Astrocyte (in vitro differentiated cells and primary cell): ENCODE measurements at regions not wholly inside any gene's neighbourhood (a gene's known extent, or its start where the extent isn't known, plus 50 kb on each side); places are given as distances from the start of the nearest gene placed in this dataset.

Experiments
- DNase-seq: peaks from one replicate; pipeline ENCODE4 v3.0.0-alpha.2; 2010; ENCODE audit warnings: low read depth
- FAIRE-seq: peaks from 2 replicates; lab custom pipeline; 2011; peaks lifted over from hg19 to GRCh38; lab: Jason Lieb, UNC
- H2AFZ ChIP-seq: 2 replicates; pipeline ENCODE4 v1.6.0; 2012; ENCODE audit warnings: low read depth, low read length, inconsistent platforms
- H3K27ac ChIP-seq: 2 replicates; pipeline ENCODE4 v1.5.1; 2011; ENCODE audit warnings: low read depth, low read length, inconsistent platforms
- H3K27me3 ChIP-seq: 2 replicates; pipeline ENCODE4 v1.6.0; 2011; ENCODE audit warnings: low read length, inconsistent platforms; ENCODE audit not compliant: insufficient read depth
- H3K36me3 ChIP-seq: 2 replicates; pipeline ENCODE4 v1.5.1; 2011; ENCODE audit warnings: low read length, inconsistent platforms; ENCODE audit not compliant: insufficient read depth
- H3K4me1 ChIP-seq: 2 replicates; pipeline ENCODE4 v1.5.1; 2011; ENCODE audit warnings: low read length, inconsistent platforms; ENCODE audit not compliant: insufficient read depth
- H3K4me2 ChIP-seq: 2 replicates; pipeline ENCODE4 v1.6.0; 2012; ENCODE audit warnings: low read length, inconsistent platforms
- H3K4me3 ChIP-seq: 2 replicates; pipeline ENCODE4 v1.5.1; 2011; ENCODE audit warnings: low read depth, mild to moderate bottlenecking, low read length, inconsistent platforms; ENCODE audit not compliant: insufficient read depth
- H3K79me2 ChIP-seq: 2 replicates; pipeline ENCODE4 v1.6.0; 2012; ENCODE audit warnings: mild to moderate bottlenecking, low read length, inconsistent platforms; ENCODE audit not compliant: insufficient read depth
- H3K9ac ChIP-seq: 2 replicates; pipeline ENCODE4 v1.6.0; 2012; ENCODE audit warnings: mild to moderate bottlenecking, low read length, inconsistent platforms
- H3K9me3 ChIP-seq: 2 replicates; pipeline ENCODE4 v1.5.1; 2012; ENCODE audit warnings: low read depth, mild to moderate bottlenecking, low read length, inconsistent platforms; ENCODE audit not compliant: insufficient read depth
- H4K20me1 ChIP-seq: 2 replicates; pipeline ENCODE4 v1.6.0; 2012; ENCODE audit warnings: low read length, inconsistent platforms; ENCODE audit not compliant: insufficient read depth
- H3K27ac Mint-ChIP-seq: one replicate; pipeline ENCODE4 v1.8.0; 2021; ENCODE audit warnings: mild to moderate bottlenecking, mixed read lengths; ENCODE audit not compliant: unreplicated experiment
- H3K27me3 Mint-ChIP-seq: one replicate; pipeline ENCODE4 v1.8.0; 2021; ENCODE audit warnings: low read depth, mixed read lengths; ENCODE audit not compliant: unreplicated experiment
- H3K36me3 Mint-ChIP-seq: one replicate; pipeline ENCODE4 v1.8.0; 2021; ENCODE audit warnings: low read depth, mixed read lengths; ENCODE audit not compliant: unreplicated experiment
- H3K4me1 Mint-ChIP-seq: one replicate; pipeline ENCODE4 v1.8.0; 2021; ENCODE audit warnings: low read depth, mixed read lengths; ENCODE audit not compliant: unreplicated experiment
- H3K4me3 Mint-ChIP-seq: one replicate; pipeline ENCODE4 v1.8.0; 2021; ENCODE audit warnings: mild to moderate bottlenecking, moderate library complexity, mixed read lengths; ENCODE audit not compliant: unreplicated experiment
- H3K9me3 Mint-ChIP-seq: one replicate; pipeline ENCODE4 v1.8.0; 2021; ENCODE audit warnings: mild to moderate bottlenecking, mixed read lengths; ENCODE audit not compliant: unreplicated experiment
- EZH2 ChIP-seq: IDR thresholded peaks from 2 replicates; pipeline ENCODE4 v1.6.1; 2012; ENCODE audit warnings: mild to moderate bottlenecking, low read length, inconsistent platforms; ENCODE audit not compliant: insufficient read depth
- TF ChIP-seq, protein P1 (sequence below): IDR thresholded peaks from 2 replicates; pipeline ENCODE4 v1.5.1; 2011; ENCODE audit warnings: low read depth, mild to moderate bottlenecking, inconsistent platforms, low read length, moderate library complexity; ENCODE audit not compliant: insufficient read depth

DNA sequence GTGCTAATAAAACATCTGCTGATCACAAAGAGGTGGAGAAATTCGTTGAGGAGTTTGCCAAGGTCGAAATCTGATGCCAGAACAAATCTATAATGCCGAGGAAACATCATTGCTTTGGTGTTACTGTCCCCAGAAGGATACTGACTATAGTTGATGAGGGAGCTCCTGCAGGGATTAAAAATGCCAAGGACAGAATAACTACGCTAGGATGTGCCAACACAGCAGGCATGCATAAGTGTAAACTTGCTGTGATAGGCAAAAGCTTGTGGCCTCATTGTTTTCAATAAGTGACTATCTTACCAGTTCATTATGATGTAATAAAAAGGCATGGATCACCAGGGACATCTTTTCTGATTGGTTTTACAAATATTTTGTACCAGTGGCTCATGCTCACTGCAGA, 66.8 kb upstream of the ADCY2 start:
- FAIRE-seq: no peak
- no peak overlapping the region for H3K4me3 ChIP-seq
- no peaks in the 10 kb centered on the region for H3K36me3 ChIP-seq
- H3K27ac ChIP-seq: no peak overlapping the region
- Mint-ChIP-seq H3K4me3 (no peak overlapping the region), H3K36me3 (no peaks in the 10 kb centered on the region), H3K27me3 (no peaks in the 10 kb centered on the region), H3K9me3 (no peaks in the 10 kb centered on the region), H3K27ac (no peak overlapping the region), H3K4me1 (peaks cover 19% of the 10 kb centered on the region)
- no peaks in the 10 kb centered on the region for H3K9me3 ChIP-seq
- no peak overlapping the region for H3K9ac ChIP-seq
- H2AFZ ChIP-seq: no peak overlapping the region
- peaks cover 7% of the 10 kb centered on the region for H3K4me1 ChIP-seq
- H3K27me3 ChIP-seq: no peaks in the 10 kb centered on the region
- TF ChIP-seq, protein P1, sequence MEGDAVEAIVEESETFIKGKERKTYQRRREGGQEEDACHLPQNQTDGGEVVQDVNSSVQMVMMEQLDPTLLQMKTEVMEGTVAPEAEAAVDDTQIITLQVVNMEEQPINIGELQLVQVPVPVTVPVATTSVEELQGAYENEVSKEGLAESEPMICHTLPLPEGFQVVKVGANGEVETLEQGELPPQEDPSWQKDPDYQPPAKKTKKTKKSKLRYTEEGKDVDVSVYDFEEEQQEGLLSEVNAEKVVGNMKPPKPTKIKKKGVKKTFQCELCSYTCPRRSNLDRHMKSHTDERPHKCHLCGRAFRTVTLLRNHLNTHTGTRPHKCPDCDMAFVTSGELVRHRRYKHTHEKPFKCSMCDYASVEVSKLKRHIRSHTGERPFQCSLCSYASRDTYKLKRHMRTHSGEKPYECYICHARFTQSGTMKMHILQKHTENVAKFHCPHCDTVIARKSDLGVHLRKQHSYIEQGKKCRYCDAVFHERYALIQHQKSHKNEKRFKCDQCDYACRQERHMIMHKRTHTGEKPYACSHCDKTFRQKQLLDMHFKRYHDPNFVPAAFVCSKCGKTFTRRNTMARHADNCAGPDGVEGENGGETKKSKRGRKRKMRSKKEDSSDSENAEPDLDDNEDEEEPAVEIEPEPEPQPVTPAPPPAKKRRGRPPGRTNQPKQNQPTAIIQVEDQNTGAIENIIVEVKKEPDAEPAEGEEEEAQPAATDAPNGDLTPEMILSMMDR: no peak
- no peak for TF ChIP-seq EZH2
- DNase-seq: no peak
- H4K20me1 ChIP-seq: no peaks in the 10 kb centered on the region
- H3K79me2 ChIP-seq: no peaks in the 10 kb centered on the region
- H3K4me2 ChIP-seq: no peak overlapping the region

DNA sequence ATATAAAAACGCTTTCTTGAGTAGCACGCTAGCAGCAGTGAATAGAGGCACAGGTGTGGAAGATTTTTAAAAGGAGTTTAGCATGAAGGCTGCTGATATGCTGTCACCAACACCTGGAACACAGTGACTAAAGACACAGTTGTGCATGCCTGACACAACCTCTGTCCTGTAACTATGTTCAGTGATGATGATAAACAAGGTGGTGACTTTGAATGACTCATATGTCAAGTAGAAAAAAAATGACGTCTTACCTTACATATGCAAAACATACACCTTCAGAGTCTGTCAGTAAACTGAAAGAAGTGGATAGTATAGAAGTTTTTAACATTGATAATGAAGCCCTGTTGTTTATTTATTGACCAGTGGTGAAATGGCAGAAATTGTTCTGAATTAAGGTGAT, 66.2 kb upstream of the ADCY2 start:
- H3K9ac ChIP-seq: no peak overlapping the region
- H3K27ac ChIP-seq: no peak overlapping the region
- no peaks in the 10 kb centered on the region for H3K9me3 ChIP-seq
- peak; percentile 26 for DNase-seq
- Mint-ChIP-seq H3K4me3 (no peak overlapping the region), H3K4me1 (peaks cover 19% of the 10 kb centered on the region), H3K27me3 (no peaks in the 10 kb centered on the region), H3K27ac (no peak overlapping the region), H3K36me3 (no peaks in the 10 kb centered on the region), H3K9me3 (no peaks in the 10 kb centered on the region)
- H3K4me3 ChIP-seq: no peak overlapping the region
- TF ChIP-seq EZH2: no peak
- TF ChIP-seq, protein P1: no peak
- H4K20me1 ChIP-seq: no peaks in the 10 kb centered on the region
- H3K36me3 ChIP-seq: no peaks in the 10 kb centered on the region
- no peak overlapping the region for H2AFZ ChIP-seq
- no peaks in the 10 kb centered on the region for H3K27me3 ChIP-seq
- H3K79me2 ChIP-seq: no peaks in the 10 kb centered on the region
- FAIRE-seq: no peak
- no peak overlapping the region for H3K4me2 ChIP-seq
- H3K4me1 ChIP-seq: peaks cover 7% of the 10 kb centered on the region

DNA sequence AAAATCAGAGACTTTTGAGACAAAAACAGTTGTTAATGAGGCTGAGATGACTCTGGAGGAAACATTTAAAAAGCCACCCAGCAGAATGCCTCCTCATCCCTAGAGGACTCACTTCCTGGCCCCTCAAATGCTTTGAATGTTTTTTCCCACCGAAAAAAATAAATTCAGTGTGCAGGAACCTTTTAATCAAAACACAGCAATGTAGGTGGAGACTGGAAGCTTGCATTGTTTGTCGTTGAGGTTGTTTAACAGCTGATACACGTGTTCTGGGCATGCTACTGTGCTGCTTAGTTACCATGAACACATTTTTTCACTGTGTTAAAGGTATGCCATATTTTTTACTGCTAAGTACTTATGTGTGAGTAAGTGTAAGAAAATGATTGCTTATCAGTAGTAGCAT, 65.7 kb upstream of the ADCY2 start:
- no peak overlapping the region for H3K9ac ChIP-seq
- Mint-ChIP-seq H3K4me3 (no peak overlapping the region), H3K27me3 (no peaks in the 10 kb centered on the region), H3K36me3 (no peaks in the 10 kb centered on the region), H3K4me1 (peaks cover 19% of the 10 kb centered on the region), H3K27ac (no peak overlapping the region), H3K9me3 (no peaks in the 10 kb centered on the region)
- H3K4me2 ChIP-seq: no peak overlapping the region
- no peaks in the 10 kb centered on the region for H3K79me2 ChIP-seq
- peaks cover 7% of the 10 kb centered on the region for H3K4me1 ChIP-seq
- no peaks in the 10 kb centered on the region for H3K27me3 ChIP-seq
- no peaks in the 10 kb centered on the region for H4K20me1 ChIP-seq
- H3K4me3 ChIP-seq: no peak overlapping the region
- no peak for FAIRE-seq
- no peaks in the 10 kb centered on the region for H3K9me3 ChIP-seq
- H3K27ac ChIP-seq: no peak overlapping the region
- H3K36me3 ChIP-seq: no peaks in the 10 kb centered on the region
- TF ChIP-seq EZH2: no peak
- TF ChIP-seq, protein P1: no peak
- peak; percentile 67 for DNase-seq
- H2AFZ ChIP-seq: no peak overlapping the region
